ENCODE measurements at regions not wholly inside any gene's neighbourhood (a gene's known extent, or its start where the extent isn't known, plus 50 kb on each side); places are given as distances from the start of the nearest gene placed in this dataset.

DNA sequence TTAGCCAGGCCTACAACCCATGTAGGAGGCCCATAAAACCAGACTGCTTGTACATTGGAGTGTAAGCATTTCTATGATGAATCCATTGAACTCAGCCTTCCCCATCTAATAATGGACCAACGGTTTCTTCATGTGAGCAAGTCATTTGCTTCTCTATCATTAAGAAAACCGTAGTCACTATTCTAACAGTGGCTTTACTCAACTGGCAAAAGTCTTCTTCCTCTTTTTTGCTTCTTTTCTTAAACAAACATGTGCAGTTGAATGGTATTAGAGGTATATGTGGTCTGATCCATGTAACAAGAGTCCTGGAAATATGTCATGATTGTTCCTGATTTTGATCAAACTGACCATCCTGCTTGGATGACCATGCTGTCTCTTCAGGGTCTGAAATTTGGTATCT is 132.4 kb upstream of the STXBP5 start:
- TF ChIP-seq, protein P1, sequence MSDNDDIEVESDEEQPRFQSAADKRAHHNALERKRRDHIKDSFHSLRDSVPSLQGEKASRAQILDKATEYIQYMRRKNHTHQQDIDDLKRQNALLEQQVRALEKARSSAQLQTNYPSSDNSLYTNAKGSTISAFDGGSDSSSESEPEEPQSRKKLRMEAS (IDR thresholded peaks at IDR 0.05) = no peak
- no peak for TF ChIP-seq CTCF (IDR thresholded peaks at IDR 0.05; ENCODE audit: low read depth, low read length, missing input control)
- TF ChIP-seq RXRA (IDR thresholded peaks at IDR 0.05) = no peak
- no peak for TF ChIP-seq EGR1 (IDR thresholded peaks at IDR 0.05; ENCODE audit: low read depth in 2 of 2)
- no peak for TF ChIP-seq REST (IDR thresholded peaks at IDR 0.05)
- TF ChIP-seq YY1 (IDR thresholded peaks at IDR 0.05) = no peak
- no peak for TF ChIP-seq TAF1 (conservative IDR thresholded peaks at IDR 0.05)
- TF ChIP-seq, protein P2, sequence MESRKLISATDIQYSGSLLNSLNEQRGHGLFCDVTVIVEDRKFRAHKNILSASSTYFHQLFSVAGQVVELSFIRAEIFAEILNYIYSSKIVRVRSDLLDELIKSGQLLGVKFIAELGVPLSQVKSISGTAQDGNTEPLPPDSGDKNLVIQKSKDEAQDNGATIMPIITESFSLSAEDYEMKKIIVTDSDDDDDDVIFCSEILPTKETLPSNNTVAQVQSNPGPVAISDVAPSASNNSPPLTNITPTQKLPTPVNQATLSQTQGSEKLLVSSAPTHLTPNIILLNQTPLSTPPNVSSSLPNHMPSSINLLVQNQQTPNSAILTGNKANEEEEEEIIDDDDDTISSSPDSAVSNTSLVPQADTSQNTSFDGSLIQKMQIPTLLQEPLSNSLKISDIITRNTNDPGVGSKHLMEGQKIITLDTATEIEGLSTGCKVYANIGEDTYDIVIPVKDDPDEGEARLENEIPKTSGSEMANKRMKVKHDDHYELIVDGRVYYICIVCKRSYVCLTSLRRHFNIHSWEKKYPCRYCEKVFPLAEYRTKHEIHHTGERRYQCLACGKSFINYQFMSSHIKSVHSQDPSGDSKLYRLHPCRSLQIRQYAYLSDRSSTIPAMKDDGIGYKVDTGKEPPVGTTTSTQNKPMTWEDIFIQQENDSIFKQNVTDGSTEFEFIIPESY (IDR thresholded peaks at IDR 0.05) = no peak
- TF ChIP-seq JUND (IDR thresholded peaks at IDR 0.05) = no peak
